GM21515 (cell line): ENCODE measurements at regions not wholly inside any gene's neighbourhood (a gene's known extent, or its start where the extent isn't known, plus 50 kb on each side); places are given as distances from the start of the nearest gene placed in this dataset.
"Not testable (repeated sequence)": the region's sequence is repeated elsewhere in the genome, so short reads cannot be mapped to it uniquely, and the experiment has no call there.

Experiments used
- ATAC-seq: cut with Tn5 transposase; IDR thresholded peaks from one replicate; pipeline ENCODE4 v1.9.1; 2021; ENCODE audit not compliant: unreplicated experiment

- no peak for ATAC-seq
Measured at GRCh38 chr6:145546265-145546664, 189.1 kb downstream of the EPM2A start.

- ATAC-seq = no peak
Measured at GRCh38 chr6:145547594-145548335, 187.6 kb downstream of the EPM2A start.

- ATAC-seq = no peak
Measured at GRCh38 chr6:145548933-145549648, 186.2 kb downstream of the EPM2A start.

- ATAC-seq = no peak
Measured at GRCh38 chr6:145551164-145551563, 184.2 kb downstream of the EPM2A start.

DNA sequence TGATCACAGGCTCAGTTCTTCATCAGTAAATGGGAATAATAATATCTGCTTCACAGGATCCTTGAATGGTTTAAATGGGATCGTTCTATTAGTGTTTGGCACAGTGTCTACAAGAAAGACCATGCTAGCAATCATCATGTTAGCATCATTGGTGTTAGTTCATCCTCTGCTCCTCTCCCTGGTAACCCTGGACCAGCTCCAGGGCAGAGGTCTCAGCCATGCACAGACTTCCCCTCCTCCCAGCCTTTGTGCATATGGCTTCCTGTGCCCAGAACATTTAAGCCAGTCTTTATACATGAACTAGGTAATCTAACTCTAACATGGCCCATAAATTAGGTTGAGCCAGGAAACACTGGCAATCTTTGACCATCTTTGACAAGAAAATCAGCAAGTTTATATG lies 180.2 kb downstream of the EPM2A start:
- ATAC-seq = no peak

- ATAC-seq = no peak
Measured at GRCh38 chr6:145557474-145557873, 177.8 kb downstream of the EPM2A start.

- ATAC-seq = no peak
Measured at GRCh38 chr6:145559836-145560235, 175.5 kb downstream of the EPM2A start.

DNA sequence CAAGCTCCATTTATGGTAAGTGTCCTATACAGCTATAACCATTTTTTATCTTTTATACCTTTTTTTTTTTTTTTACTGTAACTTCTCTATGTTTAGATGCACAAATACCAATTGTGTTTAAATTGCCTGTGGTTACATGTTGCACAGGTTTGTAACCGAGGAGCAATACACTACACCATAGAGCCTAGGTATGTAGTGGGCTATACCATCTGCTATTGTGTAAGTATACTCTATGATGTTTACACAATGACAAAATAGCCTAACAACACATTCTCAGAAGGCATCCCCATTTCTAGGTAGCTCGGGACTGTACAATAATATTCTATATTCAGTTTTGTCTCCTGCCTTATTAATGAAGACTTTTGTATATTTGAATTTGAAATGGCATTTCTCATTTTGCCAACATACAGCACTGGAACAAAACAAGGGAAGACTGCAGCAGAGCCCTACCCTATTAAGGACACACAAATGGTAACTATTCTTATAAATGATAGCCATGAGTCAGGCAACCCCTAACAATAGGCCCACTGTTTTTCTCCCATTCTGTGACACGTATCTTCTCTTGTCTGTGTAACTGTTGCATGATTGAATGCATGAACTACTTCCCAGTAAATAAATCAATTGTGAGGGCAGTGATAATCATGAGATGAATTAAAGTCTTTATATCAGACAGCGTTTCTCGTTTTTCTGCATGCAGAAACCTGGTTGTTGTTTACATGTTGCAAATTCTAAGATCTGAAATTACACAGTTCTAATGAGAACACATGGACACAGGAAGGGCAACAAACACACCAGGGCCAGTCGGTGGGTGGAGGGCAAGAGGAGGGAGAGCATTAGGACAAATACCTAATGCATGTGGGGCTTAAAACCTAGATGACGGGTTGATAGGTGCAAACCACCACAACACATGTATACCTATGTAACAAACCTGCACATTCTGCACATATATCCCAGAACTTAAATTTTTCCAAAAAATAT lies 173.9 kb downstream of the EPM2A start:
- no peak for ATAC-seq

- no peak for ATAC-seq
Measured at GRCh38 chr6:145562771-145563615, 172.3 kb downstream of the EPM2A start.

- ATAC-seq = no peak
Measured at GRCh38 chr6:145564553-145564952, 170.8 kb downstream of the EPM2A start.

DNA sequence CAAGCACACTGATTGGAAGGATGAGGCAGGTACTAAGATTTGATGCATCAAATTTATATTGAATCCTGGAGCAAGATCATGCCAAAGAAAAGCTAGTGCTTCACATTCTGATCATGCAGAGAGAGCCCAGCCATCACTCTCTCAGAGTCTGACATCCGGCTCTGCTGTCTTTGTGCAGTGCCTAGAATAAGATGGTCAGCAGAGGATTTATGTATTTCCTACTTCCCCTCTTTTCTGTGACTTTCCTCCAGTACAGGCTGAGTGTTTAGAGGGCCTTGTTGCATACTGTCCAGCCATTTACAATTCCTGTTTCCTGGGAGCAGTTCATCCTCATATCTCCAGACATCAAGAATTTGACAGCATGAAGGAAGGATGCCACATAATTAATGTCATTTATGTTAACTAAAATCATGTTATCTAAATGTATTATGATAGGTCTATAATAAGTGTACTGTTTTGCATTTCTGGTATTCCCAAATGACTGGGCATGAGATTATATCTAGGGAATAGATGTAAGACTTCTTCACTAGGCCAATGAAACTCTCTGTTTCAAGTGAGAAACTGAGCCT lies 167.6 kb downstream of the EPM2A start:
- no peak for ATAC-seq

GRCh38 chr6:145569140-145569539 lies 166.2 kb downstream of the EPM2A start:
- ATAC-seq = no peak

DNA sequence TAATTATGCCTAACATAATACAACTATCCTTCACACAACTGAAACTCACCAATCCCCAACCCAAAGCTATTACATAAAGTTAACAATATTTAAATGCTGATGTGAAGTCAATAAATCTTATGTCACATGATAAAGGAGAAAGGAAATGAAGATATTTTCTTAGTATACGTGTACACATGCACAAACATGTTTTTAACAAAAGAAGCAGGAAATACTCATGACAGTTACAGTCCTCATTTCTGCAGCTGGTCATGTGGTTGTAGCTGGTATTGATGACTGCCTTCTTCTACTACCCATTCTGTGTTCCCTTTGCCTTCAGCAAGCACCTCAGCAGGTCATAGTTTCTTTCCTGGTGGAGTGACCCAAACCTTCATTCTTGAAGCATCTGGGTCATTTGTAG lies 165.0 kb downstream of the EPM2A start:
- not testable (repeated sequence) for ATAC-seq

GRCh38 chr6:145574269-145574668 lies 161.1 kb downstream of the EPM2A start:
- ATAC-seq = not testable (repeated sequence)
